Progenitor cell of endocrine pancreas (in vitro differentiated cells): ENCODE measurements at regions not wholly inside any gene's neighbourhood (a gene's known extent, or its start where the extent isn't known, plus 50 kb on each side); places are given as distances from the start of the nearest gene placed in this dataset.
"Not testable (repeated sequence)": the region's sequence is repeated elsewhere in the genome, so short reads cannot be mapped to it uniquely, and the experiment has no call there.

Source experiments
- DNase-seq: peaks from one replicate; pipeline ENCODE4 v3.0.0; 2021; ENCODE audit warnings: low spot score; ENCODE audit not compliant: unreplicated experiment
- H3K27ac Mint-ChIP-seq: 2 replicates; pipeline ENCODE4 v1.8.0; 2021; ENCODE audit warnings: mild to moderate bottlenecking, moderate library complexity, mixed read lengths
- H3K27me3 Mint-ChIP-seq: 2 replicates; pipeline ENCODE4 v1.8.0; 2021; ENCODE audit warnings: mixed read lengths
- H3K36me3 Mint-ChIP-seq: 2 replicates; pipeline ENCODE4 v1.8.0; 2022; ENCODE audit warnings: mixed read lengths; ENCODE audit not compliant: insufficient read depth
- H3K4me1 Mint-ChIP-seq: 2 replicates; pipeline ENCODE4 v1.8.0; 2021; ENCODE audit warnings: low read depth, mixed read lengths
- H3K4me3 Mint-ChIP-seq: 2 replicates; pipeline ENCODE4 v1.8.0; 2021; ENCODE audit warnings: low read depth, mild to moderate bottlenecking, moderate library complexity, mixed read lengths
- H3K9me3 Mint-ChIP-seq: 2 replicates; pipeline ENCODE4 v1.8.0; 2021; ENCODE audit warnings: low read depth, mixed read lengths
- TF ChIP-seq, protein P1 (sequence below): fragments of 200-600 bp; sonication (generic); IDR thresholded peaks from one replicate; pipeline ENCODE4 v1.5.0; 2021; ENCODE audit warnings: antibody characterized with exemption, mild to moderate bottlenecking; ENCODE audit not compliant: unreplicated experiment

DNA sequence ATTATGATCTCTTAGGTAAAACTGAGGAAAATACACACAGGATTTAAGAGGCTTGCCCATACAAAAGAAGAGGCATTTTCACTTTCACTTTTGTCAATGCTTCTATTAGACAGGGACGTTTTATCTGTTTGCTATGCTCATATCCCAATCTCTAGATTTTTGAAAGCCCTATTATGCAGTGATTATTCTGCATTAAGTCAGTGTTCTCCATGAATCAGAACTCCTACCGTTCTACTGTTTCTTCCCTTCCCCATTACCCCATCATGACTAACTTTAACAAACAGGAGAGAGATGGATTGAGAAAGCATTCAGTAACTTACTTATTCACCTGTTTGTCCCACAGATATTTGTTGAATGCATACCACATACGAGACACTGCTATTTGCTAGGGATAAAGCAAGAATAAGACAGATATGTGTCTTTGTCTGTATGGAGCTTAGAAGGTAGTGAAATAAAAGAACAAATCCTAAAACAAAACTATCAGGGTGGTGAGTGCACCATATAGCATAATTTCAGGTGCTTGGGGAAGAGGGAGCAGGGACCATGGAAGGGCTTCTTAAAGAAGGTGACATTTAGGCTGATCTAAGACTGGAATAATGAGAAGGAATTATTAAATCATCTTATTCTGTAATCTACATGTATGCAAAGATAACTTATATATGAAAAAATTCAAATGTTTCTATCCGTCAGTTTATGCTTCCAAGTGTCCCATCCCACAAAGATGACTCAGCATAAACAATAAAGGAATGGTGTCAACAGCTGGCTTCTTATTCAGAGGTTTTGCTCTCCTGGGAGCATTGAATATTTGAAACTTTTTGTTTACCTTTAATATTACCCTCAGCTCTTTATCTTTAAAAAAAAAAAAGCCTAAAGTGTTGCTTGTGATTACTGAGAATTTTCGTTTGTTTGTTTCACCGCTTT, 328.1 kb downstream of the HINT1 start:
- TF ChIP-seq, protein P1, sequence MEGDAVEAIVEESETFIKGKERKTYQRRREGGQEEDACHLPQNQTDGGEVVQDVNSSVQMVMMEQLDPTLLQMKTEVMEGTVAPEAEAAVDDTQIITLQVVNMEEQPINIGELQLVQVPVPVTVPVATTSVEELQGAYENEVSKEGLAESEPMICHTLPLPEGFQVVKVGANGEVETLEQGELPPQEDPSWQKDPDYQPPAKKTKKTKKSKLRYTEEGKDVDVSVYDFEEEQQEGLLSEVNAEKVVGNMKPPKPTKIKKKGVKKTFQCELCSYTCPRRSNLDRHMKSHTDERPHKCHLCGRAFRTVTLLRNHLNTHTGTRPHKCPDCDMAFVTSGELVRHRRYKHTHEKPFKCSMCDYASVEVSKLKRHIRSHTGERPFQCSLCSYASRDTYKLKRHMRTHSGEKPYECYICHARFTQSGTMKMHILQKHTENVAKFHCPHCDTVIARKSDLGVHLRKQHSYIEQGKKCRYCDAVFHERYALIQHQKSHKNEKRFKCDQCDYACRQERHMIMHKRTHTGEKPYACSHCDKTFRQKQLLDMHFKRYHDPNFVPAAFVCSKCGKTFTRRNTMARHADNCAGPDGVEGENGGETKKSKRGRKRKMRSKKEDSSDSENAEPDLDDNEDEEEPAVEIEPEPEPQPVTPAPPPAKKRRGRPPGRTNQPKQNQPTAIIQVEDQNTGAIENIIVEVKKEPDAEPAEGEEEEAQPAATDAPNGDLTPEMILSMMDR: no peak
- Mint-ChIP-seq H3K4me3 (no peak overlapping the region), H3K4me1 (peaks cover under 1% of the 10 kb centered on the region), H3K9me3 (peaks cover 12% of the 10 kb centered on the region), H3K27me3 (no peaks in the 10 kb centered on the region), H3K27ac (no peak overlapping the region), H3K36me3 (no peaks in the 10 kb centered on the region)
- DNase-seq: no peak

GRCh38 chr5:130817598-130818384, 347.3 kb downstream of the HINT1 start:
- H3K27me3 Mint-ChIP-seq, H3K4me3 Mint-ChIP-seq, H3K27ac Mint-ChIP-seq, DNase-seq, H3K4me1 Mint-ChIP-seq, H3K36me3 Mint-ChIP-seq: not testable (repeated sequence)
- peaks cover 10% of the 10 kb centered on the region for H3K9me3 Mint-ChIP-seq

GRCh38 chr5:130815246-130815645, 349.8 kb downstream of the HINT1 start:
- Mint-ChIP-seq H3K27me3 (no peaks in the 10 kb centered on the region), H3K4me3 (no peak overlapping the region), H3K27ac (no peak overlapping the region), H3K9me3 (peaks cover 8% of the 10 kb centered on the region), H3K4me1 (no peaks in the 10 kb centered on the region), H3K36me3 (peaks cover 1% of the 10 kb centered on the region)
- TF ChIP-seq, protein P1: no peak
- no peak for DNase-seq

- Mint-ChIP-seq H3K27ac (no peak overlapping the region), H3K27me3 (no peaks in the 10 kb centered on the region), H3K36me3 (peaks cover 1% of the 10 kb centered on the region), H3K9me3 (peaks cover 9% of the 10 kb centered on the region), H3K4me1 (peaks cover 8% of the 10 kb centered on the region), H3K4me3 (no peak overlapping the region)
- no peak for DNase-seq
- TF ChIP-seq, protein P1: no peak
These were observed 356.4 kb downstream of the HINT1 start for GRCh38 chr5:130808691-130809090.

DNA sequence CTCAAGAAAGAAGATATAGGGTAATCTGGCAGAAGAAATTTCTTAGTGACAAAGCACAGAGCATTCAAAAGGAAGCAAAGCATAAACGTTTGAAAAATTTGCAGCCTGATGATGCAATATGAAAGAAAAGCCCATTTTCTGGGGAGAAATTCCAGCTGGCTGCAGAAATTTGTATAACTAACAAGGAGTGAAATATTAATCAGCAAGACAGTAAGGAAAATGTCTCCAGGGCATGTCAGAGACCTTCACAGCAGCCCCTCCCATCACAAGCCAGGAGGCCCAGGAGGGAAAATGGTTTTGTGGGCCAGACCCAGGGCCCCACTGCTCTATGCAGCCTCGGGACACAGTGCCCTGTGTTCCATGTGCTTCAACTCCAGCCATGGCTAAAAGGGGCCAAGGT, 359.4 kb downstream of the HINT1 start:
- Mint-ChIP-seq H3K27me3 (no peaks in the 10 kb centered on the region), H3K4me1 (peaks cover 8% of the 10 kb centered on the region), H3K9me3 (peaks cover 23% of the 10 kb centered on the region), H3K27ac (no peak overlapping the region), H3K36me3 (peaks cover 4% of the 10 kb centered on the region), H3K4me3 (no peak overlapping the region)
- no peak for DNase-seq
- TF ChIP-seq, protein P1: no peak
